Inflammatory macrophage treated with lipopolysaccharide for 1 hour (primary cell): ENCODE measurements at regions not wholly inside any gene's neighbourhood (a gene's known extent, or its start where the extent isn't known, plus 50 kb on each side); places are given as distances from the start of the nearest gene placed in this dataset.

Experiments
- DNase-seq, 2 donors: peaks; one replicate each; pipeline ENCODE4 v3.0.0-alpha.2; 2020 to 2022

- no peak for DNase-seq
Measured at GRCh38 chr21:25002676-25003075, 604.6 kb downstream of the MRPL39 start.

- no peak for DNase-seq
Measured at GRCh38 chr21:24995216-24995615, 612.1 kb downstream of the MRPL39 start.

GRCh38 chr21:24994717-24995116, 612.6 kb downstream of the MRPL39 start:
- no peak for DNase-seq

GRCh38 chr21:24989516-24989915, 617.8 kb downstream of the MRPL39 start:
- DNase-seq = no peak

GRCh38 chr21:24988941-24989340, 618.3 kb downstream of the MRPL39 start:
- DNase-seq = no peak

- no peak for DNase-seq
Measured at GRCh38 chr21:24976238-24976637, 631.0 kb downstream of the MRPL39 start.

- no peak for DNase-seq
Measured at GRCh38 chr21:24969068-24969467, 638.2 kb downstream of the MRPL39 start.

GRCh38 chr21:24955275-24955961, 651.9 kb downstream of the MRPL39 start:
- DNase-seq = no peak

- no peak for DNase-seq
Measured at GRCh38 chr21:24948186-24948585, 659.1 kb downstream of the MRPL39 start.

- no peak for DNase-seq
Measured at GRCh38 chr21:24945910-24946309, 661.4 kb downstream of the MRPL39 start.

GRCh38 chr21:24941316-24942185, 665.7 kb downstream of the MRPL39 start:
- DNase-seq = no peak

- no peak for DNase-seq
Measured at GRCh38 chr21:24939291-24939690, 668.0 kb downstream of the MRPL39 start.

- DNase-seq = no peak
Measured at GRCh38 chr21:24938573-24938972, 668.7 kb downstream of the MRPL39 start.

GRCh38 chr21:24935991-24936390, 671.3 kb downstream of the MRPL39 start:
- DNase-seq = no peak

GRCh38 chr21:24910591-24910990, 696.7 kb downstream of the MRPL39 start:
- no peak for DNase-seq

- DNase-seq = no peak
Measured at GRCh38 chr21:24903994-24904635, 703.2 kb downstream of the MRPL39 start.

- no peak for DNase-seq
Measured at GRCh38 chr21:24899138-24899537, 708.1 kb downstream of the MRPL39 start.

- DNase-seq = no peak
Measured at GRCh38 chr21:24897883-24898282, 709.4 kb downstream of the MRPL39 start.

GRCh38 chr21:24896735-24897124, 710.6 kb downstream of the MRPL39 start:
- DNase-seq = no peak

- DNase-seq = no peak
Measured at GRCh38 chr21:24895885-24896734, 711.2 kb downstream of the MRPL39 start.

GRCh38 chr21:24894324-24894723, 713.0 kb downstream of the MRPL39 start:
- DNase-seq = no peak

GRCh38 chr21:24890021-24890420, 717.3 kb downstream of the MRPL39 start:
- no peak for DNase-seq

- DNase-seq = no peak
Measured at GRCh38 chr21:24881506-24881905, 725.8 kb downstream of the MRPL39 start.
